Testis (tissue), 2 donors: ENCODE measurements at regions not wholly inside any gene's neighbourhood (a gene's known extent, or its start where the extent isn't known, plus 50 kb on each side); places are given as distances from the start of the nearest gene placed in this dataset.

Experiments
- DNase-seq: peaks from one replicate; pipeline ENCODE4 v3.0.0-alpha.2; 2019
- H3K27ac ChIP-seq, 2 donors: fragments of 200-600 bp; sonication (generic); one replicate each; pipeline ENCODE4 v1.5.1; 2019
- H3K27me3 ChIP-seq: fragments of 200-600 bp; sonication (generic); one replicate; pipeline ENCODE4 v1.5.1; 2019
- H3K36me3 ChIP-seq: fragments of 200-600 bp; sonication (generic); one replicate; pipeline ENCODE4 v1.5.1; 2017; ENCODE audit warnings: low read depth; ENCODE audit errors: missing control alignments
- H3K4me1 ChIP-seq: fragments of 200-600 bp; sonication (generic); one replicate; pipeline ENCODE4 v1.5.1; 2019
- H3K4me3 ChIP-seq, 2 donors: fragments of 200-600 bp; sonication (generic); one replicate each; pipeline ENCODE4 v1.5.1; 2017 to 2019
- H3K9me3 ChIP-seq: fragments of 200-600 bp; sonication (generic); one replicate; pipeline ENCODE4 v1.5.1; 2017
- CTCF ChIP-seq, 3 experiments: fragments of 450-650 bp in 2 of 3; fragments of 200-600 bp in 1 of 3; sonication (generic) in 1 of 3; IDR thresholded peaks; one replicate each; pipeline ENCODE4 v1.5.1; 2016 to 2019; ENCODE audit warnings: antibody characterized with exemption in 3 of 3, mild to moderate bottlenecking in 2 of 3, moderate library complexity in 1 of 3
- POLR2A ChIP-seq: fragments of 450-650 bp; IDR thresholded peaks from one replicate; pipeline ENCODE4 v1.6.1; 2017; ENCODE audit warnings: antibody characterized with exemption, mild to moderate bottlenecking, moderate library complexity
- WGBS, 2 donors: methylation state at CpG; one replicate each; pipeline ENCODE4 v1.1.5; 2018; 5-methylcytosine and 5-hydroxymethylcytosine counted together
- intact Hi-C: fragments of 100-400 bp; cut with DNase I; formaldehyde crosslinking; loops from one replicate; pipeline ENCODE4 v1.15.1; 2023; ENCODE audit warnings: low total_unique reads

GRCh38 chr5:108638021-108638420 lies 109.7 kb upstream of the FER start:
- WGBS, 2 donors, result 88% methylated on average over 2 of the region's 2 CpGs
- Histone ChIP-seq H3K4me1 (peaks cover 3% of the 10 kb centered on the region), H3K27ac (no peak overlapping the region), H3K4me3 (no peak overlapping the region), H3K36me3 (no peaks in the 10 kb centered on the region), H3K9me3 (no peaks in the 10 kb centered on the region), H3K27me3 (no peaks in the 10 kb centered on the region)
- no peak for TF ChIP-seq CTCF (IDR thresholded peaks at IDR 0.05)
- TF ChIP-seq POLR2A, result no peak
- no peak for DNase-seq
- intact Hi-C loops, result no loop called here

- H3K4me3 ChIP-seq, result no peak overlapping the region
- no peak overlapping the region for H3K27ac ChIP-seq
- 91 to 100% methylated on average over 1 of the region's 1 CpG for WGBS, 2 donors
- TF ChIP-seq CTCF (IDR thresholded peaks at IDR 0.05), result no peak
- TF ChIP-seq POLR2A, result no peak
- DNase-seq, result no peak
- intact Hi-C loops, result no loop called here
- H3K9me3 ChIP-seq, result no peaks in the 10 kb centered on the region
- H3K36me3 ChIP-seq, result no peaks in the 10 kb centered on the region
- H3K27me3 ChIP-seq, result no peaks in the 10 kb centered on the region
- no peaks in the 10 kb centered on the region for H3K4me1 ChIP-seq
Measured at GRCh38 chr5:108637134-108637533, 110.6 kb upstream of the FER start.

GRCh38 chr5:108636135-108636853 lies 111.4 kb upstream of the FER start:
- DNase-seq, result no peak
- intact Hi-C loops, result no loop called here
- WGBS, 2 donors, result 82 to 88% methylated on average over 3 of the region's 3 CpGs

GRCh38 chr5:108634617-108635288 lies 112.9 kb upstream of the FER start:
- DNase-seq, result no peak
- WGBS, 2 donors, result 62 to 67% methylated on average over 1 of the region's 1 CpG
- H3K9me3 ChIP-seq, result no peaks in the 10 kb centered on the region
- intact Hi-C loops, result no loop called here
- H3K27me3 ChIP-seq, result no peaks in the 10 kb centered on the region
- H3K4me3 ChIP-seq, result no peak overlapping the region
- H3K36me3 ChIP-seq, result no peaks in the 10 kb centered on the region
- H3K4me1 ChIP-seq, result no peaks in the 10 kb centered on the region
- TF ChIP-seq CTCF (IDR thresholded peaks at IDR 0.05), result no peak
- no peak for TF ChIP-seq POLR2A
- H3K27ac ChIP-seq, result no peak overlapping the region

More at GRCh38 chr5:108636135-108636853, 111.4 kb upstream of the FER start:
- H3K4me3 ChIP-seq, result no peak overlapping the region
- no peak overlapping the region for H3K27ac ChIP-seq
- no peaks in the 10 kb centered on the region for H3K4me1 ChIP-seq
- H3K27me3 ChIP-seq, result no peaks in the 10 kb centered on the region
- H3K36me3 ChIP-seq, result no peaks in the 10 kb centered on the region
- H3K9me3 ChIP-seq, result no peaks in the 10 kb centered on the region
- no peak for TF ChIP-seq POLR2A
- no peak for TF ChIP-seq CTCF (IDR thresholded peaks at IDR 0.05)
